ENCODE measurements at regions not wholly inside any gene's neighbourhood (a gene's known extent, or its start where the extent isn't known, plus 50 kb on each side); places are given as distances from the start of the nearest gene placed in this dataset.
"Not testable (repeated sequence)": the region's sequence is repeated elsewhere in the genome, so short reads cannot be mapped to it uniquely, and the experiment has no call there.

DNA sequence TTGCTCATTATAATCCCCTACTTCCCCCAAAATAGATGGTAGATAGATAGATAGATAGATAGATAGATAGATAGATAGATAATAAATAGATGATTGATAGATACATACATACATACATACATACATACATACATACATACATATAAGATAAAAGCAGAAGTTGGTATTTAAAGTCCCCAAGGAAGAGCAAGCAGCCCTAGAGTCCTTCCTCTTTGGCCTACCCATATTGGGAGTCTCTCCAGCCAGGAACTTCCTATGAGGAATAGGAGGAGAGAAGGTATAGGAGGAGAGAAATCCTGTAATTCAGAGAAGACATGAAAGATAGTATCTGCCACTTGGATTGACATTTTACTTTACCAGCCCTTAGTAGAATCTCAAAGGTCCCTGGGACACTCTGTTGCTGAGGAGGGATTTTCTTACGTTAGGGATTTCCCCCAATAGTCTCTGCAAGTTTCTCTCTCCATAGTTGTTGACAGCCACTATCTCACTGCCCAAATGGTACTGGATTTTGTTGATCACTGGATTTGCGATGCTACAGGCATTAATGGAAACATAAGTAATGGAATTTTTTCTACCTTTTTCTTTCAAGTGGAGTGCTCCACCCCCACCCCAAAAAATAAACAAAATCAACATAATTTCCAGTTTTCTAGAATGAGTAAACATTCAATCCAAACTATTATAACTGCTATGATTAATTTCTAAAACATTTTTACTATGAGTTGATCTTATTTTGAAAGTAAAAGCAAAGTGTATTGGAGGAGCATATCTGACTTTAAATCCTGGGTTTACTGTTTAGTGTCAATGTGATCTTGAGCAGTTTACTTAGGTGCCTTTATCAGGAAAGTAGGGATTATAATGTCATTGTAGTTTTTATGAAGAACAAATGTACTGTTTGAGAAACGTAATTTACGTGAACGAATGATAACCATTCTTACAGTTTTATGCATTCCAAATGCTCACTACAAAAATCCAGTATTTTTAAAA is 93.2 kb upstream of the TNFSF4 start:
- DNase-seq (ENCODE audit: low read depth) = no peak

- DNase-seq (ENCODE audit: low read depth) = no peak
Measured at GRCh38 chr1:173301507-173301906, 94.4 kb upstream of the TNFSF4 start.

- DNase-seq (ENCODE audit: low read depth) = no peak
Measured at GRCh38 chr1:173302366-173302765, 95.2 kb upstream of the TNFSF4 start.

DNA sequence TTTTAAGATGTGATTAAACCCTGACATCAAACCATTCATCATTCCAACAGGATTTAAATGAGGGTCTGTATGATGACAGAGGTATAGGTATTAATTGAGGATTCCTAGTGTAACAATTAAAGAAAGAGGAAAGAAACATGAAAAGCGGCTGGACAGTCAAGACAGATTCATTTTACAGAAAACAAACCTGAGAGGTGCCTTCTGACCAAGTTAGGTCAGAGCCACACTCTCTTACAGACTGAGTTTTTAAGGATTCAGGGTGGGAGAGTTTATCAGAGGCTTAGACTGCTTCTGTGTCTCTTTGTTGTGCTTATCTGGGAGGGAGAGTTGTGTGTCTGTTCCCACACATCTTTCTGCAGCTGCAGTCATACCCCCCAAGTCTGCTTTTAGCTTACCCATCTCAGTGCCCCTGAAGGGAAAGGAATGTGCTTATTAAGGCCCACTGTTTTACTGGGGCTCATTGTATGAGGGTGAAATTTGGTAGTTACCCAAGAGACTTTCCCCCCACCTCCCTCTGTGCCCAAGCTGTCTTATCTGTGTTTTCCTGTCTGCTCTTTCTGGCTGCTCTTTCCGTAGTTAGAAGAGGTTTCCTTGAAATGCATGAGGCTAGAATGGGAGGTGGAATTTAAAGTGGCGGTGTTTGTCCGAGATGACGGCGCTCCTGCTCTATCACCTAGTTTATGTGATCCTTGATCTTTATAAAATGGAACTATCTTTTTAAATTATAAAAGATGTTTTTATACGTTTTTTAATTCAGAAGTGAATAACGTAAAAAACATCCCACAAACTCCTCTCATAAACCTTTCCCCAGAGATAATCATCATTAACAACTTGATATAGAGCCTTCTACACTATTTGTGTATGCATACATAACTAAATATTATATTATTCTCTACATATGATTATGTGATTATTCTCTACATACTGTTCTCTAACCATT is 96.0 kb upstream of the TNFSF4 start:
- DNase-seq (ENCODE audit: low read depth) = no peak

- no peak for DNase-seq (ENCODE audit: low read depth)
Measured at GRCh38 chr1:173303984-173304383, 96.9 kb upstream of the TNFSF4 start.

DNA sequence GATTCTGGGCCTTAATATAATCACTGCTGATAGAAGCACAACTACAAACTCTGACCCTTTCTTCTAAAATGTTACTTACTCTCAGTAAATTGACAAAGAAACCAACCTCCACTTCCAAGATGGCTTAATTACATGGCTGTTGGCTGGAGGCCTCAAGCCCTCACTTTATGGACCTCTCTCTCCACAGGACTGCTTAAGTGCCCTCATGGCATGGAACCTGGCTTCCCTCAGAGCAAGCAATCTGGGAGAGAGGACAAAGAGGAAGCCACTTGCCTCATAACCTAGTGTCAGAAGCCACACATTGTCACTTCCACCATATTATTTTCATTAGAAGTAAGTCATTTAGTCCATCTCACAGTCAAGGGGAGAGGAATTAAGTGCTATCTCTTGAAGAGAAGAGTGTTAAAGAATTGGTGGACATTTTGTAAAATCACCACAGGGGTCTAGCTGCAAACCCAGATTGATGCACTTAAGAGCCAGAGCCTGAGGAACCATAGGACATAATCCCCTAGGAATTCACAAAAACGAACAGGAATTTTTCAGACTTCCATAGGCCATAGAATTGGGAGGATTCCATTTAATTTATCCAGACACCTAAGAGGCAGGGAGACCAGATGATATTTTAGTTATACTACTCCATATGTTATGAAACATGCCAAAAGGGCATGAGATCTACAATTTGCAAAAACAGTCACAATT is 97.5 kb upstream of the TNFSF4 start:
- DNase-seq (ENCODE audit: low read depth) = no peak

DNA sequence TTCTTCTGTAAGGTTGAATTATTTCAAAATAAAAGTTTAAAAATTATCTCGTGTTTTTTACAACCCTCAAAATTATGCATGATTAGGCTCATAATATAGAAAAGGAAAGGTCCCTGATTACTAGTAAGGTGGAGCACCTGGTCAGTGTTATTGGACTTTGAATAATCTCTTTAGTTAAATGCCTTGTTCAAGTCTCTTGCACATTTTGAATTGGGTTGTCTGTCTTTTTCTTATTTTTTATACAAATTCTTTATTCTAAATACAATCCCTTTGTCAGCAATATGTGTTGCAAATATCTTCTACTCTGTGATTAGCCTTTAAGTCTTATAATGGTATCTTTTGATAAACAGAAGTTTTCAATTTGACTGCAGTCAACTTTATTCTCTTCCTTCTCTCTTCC is 100.7 kb upstream of the TNFSF4 start:
- no peak for DNase-seq (ENCODE audit: low read depth)

DNA sequence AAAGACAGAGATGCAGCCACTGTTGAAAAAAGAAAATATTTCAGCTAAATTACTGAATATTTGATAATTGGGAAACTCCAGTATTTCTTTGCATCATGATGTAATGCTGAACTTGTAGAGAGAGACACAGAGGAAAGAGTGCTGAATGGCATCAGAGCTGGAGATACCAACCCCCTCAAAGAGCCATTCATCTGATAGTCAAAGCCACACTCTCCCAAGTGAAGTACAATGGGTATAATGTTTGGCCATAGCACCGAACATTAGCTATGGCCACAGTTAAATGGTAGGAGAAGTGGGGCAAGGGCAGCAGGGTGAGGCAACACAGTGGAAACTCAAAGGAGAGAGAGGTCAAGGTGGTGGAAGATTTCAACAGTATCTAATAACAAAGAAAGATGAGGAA is 107.5 kb upstream of the TNFSF4 start:
- no peak for DNase-seq (ENCODE audit: low read depth)

DNA sequence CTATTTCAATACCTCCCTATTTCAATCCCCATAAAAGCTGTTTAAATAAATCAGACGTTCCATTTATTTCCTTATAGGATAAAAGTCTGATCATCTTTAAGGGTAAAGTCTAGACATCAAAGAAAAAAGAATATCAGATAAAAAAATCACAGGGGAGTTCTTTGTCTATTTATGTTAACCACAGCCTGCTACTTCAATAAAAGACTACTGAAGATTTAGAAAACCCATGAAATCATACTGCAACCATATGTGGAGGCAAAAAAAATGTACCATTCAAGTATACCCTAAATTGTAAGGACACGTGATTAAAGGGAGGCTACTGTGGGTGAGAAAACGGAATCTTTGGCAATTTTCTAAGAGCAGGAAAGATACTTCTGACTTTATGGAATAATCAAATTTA is 108.2 kb upstream of the TNFSF4 start:
- DNase-seq (ENCODE audit: low read depth) = no peak

GRCh38 chr1:173318788-173319187 is 111.7 kb upstream of the TNFSF4 start:
- no peak for DNase-seq (ENCODE audit: low read depth)

DNA sequence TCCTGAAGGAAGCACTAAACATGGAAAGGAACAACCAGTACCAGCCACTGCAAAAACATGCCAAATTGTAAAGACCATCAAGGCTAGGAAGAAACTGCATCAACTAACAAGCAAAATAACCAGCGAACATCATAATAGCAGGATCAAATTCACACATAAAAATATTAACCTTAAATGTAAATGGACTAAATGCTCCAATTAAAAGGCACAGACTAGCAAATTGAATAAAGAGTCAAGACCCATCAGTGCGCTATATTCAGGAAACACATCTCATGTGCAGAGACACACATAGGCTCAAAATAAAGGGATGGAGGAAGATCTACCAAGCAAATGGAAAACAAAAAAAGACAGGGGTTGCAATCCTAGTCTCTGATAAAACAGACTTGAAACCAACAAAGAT is 117.2 kb upstream of the TNFSF4 start:
- DNase-seq (ENCODE audit: low read depth) = not testable (repeated sequence)

- not testable (repeated sequence) for DNase-seq (ENCODE audit: low read depth)
Measured at GRCh38 chr1:173327987-173328386, 120.9 kb upstream of the TNFSF4 start.

DNA sequence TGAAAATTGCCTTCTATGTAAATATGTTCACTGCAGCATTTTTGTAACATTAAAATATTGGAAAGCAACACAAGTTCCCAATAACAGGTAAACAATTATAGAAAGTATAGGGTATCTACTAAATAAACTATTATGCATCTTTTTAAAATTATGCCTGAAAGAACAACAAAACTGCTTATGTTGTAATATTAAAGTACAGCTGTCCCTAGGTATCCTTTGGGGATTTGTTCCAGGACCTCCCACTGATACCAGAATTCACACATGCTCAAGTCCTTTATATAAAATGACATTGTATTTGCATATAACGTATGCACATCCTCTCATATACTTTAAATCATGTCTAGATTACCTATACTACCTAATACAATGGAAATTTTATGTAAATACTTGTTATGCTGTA is 121.8 kb upstream of the TNFSF4 start:
- DNase-seq (ENCODE audit: low read depth) = no peak

DNA sequence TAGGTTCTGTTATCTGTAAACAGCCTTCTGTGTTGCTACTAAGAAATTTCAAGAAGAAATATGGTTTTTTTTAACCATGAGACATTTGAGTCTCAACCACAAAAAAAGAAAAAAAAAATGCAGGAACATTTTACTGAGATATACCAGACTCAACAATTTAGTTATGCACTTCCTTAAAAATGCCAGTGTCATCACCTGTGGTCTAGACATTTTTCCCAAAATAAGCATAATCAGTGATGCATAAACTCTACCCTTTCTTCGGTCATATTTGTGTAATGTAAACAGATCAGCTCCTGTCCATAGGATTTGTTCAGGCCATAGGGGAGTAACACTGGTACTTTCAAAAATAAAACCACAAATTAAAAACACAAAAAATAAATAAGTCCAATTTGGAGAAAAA is 122.6 kb upstream of the TNFSF4 start:
- peak; percentile 14 for DNase-seq (ENCODE audit: low read depth)

GRCh38 chr1:173330149-173330951 is 123.2 kb upstream of the TNFSF4 start:
- DNase-seq (ENCODE audit: low read depth) = peak; percentile 43

DNA sequence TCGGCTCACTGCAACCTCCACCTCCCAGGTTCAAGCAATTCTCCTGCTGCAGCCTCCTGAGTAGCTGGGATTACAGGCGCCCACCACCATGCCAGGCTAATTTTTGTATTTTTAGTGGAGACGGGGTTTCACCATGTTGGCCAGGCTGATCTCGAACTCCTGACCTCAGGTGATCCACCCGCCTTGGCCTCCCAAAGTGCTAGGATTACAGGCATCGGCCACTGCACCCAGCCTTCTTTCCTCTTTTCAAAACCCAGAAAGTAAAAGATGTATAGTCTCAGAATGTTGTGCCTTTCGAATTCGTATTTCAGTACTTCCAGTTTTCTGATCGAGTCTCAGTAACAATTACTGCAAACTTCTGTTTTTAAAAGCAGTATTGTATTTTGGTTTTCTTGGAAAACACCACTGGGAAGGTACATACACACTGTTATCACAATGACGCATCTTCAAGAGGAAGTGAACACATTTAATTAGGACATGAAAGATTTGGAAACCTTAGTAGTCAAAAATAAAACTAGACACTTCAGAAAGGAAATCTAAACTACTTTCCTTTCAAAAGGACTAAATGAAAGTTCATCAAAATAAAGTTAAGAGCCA is 123.9 kb upstream of the TNFSF4 start:
- DNase-seq (ENCODE audit: low read depth) = not testable (repeated sequence)

GRCh38 chr1:173332026-173332425 is 124.9 kb upstream of the TNFSF4 start:
- peak; percentile 25 for DNase-seq (ENCODE audit: low read depth)

- DNase-seq (ENCODE audit: low read depth) = no peak
Measured at GRCh38 chr1:173333581-173333980, 126.5 kb upstream of the TNFSF4 start.

DNA sequence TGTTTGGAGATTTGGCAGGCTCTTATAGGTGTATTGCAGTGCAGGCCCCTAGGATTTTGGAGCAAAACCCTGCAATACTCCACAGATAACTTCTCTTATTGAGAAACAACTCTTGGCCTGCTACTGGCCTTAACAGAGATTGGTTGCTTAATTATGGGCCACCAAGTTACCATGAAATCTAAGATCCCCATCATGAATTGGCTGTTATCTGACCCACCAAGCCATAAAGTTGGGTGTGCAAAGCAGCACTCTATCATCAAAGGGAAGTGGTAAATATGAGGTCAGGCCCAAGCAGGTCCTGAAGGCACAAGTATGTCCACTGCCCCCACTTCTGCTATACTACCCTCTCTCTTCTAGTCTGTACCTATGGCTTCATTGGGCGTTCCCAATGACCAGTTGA is 130.0 kb upstream of the TNFSF4 start:
- no peak for DNase-seq (ENCODE audit: low read depth)

DNA sequence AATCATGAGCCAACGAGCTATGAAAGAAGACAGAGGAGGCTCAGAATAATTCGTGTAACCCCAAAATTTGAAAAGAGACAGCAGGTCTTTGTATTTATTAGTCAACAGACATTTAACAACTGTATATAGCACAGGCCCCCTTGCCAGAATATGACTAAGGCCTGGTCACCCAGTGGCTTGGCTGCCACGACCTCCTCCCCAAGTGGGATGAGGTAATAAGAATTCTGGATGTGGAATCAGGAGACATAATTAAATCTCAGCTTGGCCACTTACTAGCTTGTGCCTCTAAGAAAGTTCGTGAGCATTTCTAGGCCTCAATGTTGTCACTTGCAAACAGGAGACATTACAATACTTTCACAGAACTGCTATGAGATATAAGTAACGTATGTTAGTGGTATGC is 134.2 kb upstream of the TNFSF4 start:
- DNase-seq (ENCODE audit: low read depth) = peak; percentile 85
